HG03342 (cell line): ENCODE measurements at regions not wholly inside any gene's neighbourhood (a gene's known extent, or its start where the extent isn't known, plus 50 kb on each side); places are given as distances from the start of the nearest gene placed in this dataset.
"Not testable (repeated sequence)": the region's sequence is repeated elsewhere in the genome, so short reads cannot be mapped to it uniquely, and the experiment has no call there.

Experiments
- ATAC-seq: cut with Tn5 transposase; IDR thresholded peaks from one replicate; pipeline ENCODE4 v1.9.1; 2021; ENCODE audit warnings: mild to moderate bottlenecking, moderate library complexity; ENCODE audit not compliant: unreplicated experiment

GRCh38 chr9:30964332-30964731 is 1420.1 kb upstream of the ACO1 start:
- ATAC-seq = no peak

GRCh38 chr9:30967476-30967875 is 1417.0 kb upstream of the ACO1 start:
- no peak for ATAC-seq

- no peak for ATAC-seq
Measured at GRCh38 chr9:30970186-30970585, 1414.3 kb upstream of the ACO1 start.

- ATAC-seq = no peak
Measured at GRCh38 chr9:30970812-30971211, 1413.6 kb upstream of the ACO1 start.

GRCh38 chr9:30972654-30973053 is 1411.8 kb upstream of the ACO1 start:
- ATAC-seq = no peak

GRCh38 chr9:30977965-30978364 is 1406.5 kb upstream of the ACO1 start:
- no peak for ATAC-seq

GRCh38 chr9:30982301-30982700 is 1402.1 kb upstream of the ACO1 start:
- ATAC-seq = no peak

GRCh38 chr9:30995956-30996738 is 1388.3 kb upstream of the ACO1 start:
- ATAC-seq = no peak

- no peak for ATAC-seq
Measured at GRCh38 chr9:30996761-30997160, 1387.7 kb upstream of the ACO1 start.

GRCh38 chr9:30997291-30997690 is 1387.2 kb upstream of the ACO1 start:
- ATAC-seq = no peak

GRCh38 chr9:31005086-31005665 is 1379.3 kb upstream of the ACO1 start:
- ATAC-seq = no peak

- ATAC-seq = no peak
Measured at GRCh38 chr9:31013371-31013770, 1371.1 kb upstream of the ACO1 start.

GRCh38 chr9:31023847-31024246 is 1360.6 kb upstream of the ACO1 start:
- no peak for ATAC-seq

GRCh38 chr9:31027678-31028077 is 1356.8 kb upstream of the ACO1 start:
- ATAC-seq = no peak

- ATAC-seq = no peak
Measured at GRCh38 chr9:31028137-31028536, 1356.3 kb upstream of the ACO1 start.

- ATAC-seq = no peak
Measured at GRCh38 chr9:31030741-31031202, 1353.7 kb upstream of the ACO1 start.

- ATAC-seq = no peak
Measured at GRCh38 chr9:31032206-31032605, 1352.2 kb upstream of the ACO1 start.

- no peak for ATAC-seq
Measured at GRCh38 chr9:31034311-31034710, 1350.1 kb upstream of the ACO1 start.

- ATAC-seq = no peak
Measured at GRCh38 chr9:31040564-31040963, 1343.9 kb upstream of the ACO1 start.

GRCh38 chr9:31045810-31046209 is 1338.6 kb upstream of the ACO1 start:
- no peak for ATAC-seq

GRCh38 chr9:31061592-31061991 is 1322.9 kb upstream of the ACO1 start:
- ATAC-seq = not testable (repeated sequence)

- no peak for ATAC-seq
Measured at GRCh38 chr9:31065691-31066090, 1318.8 kb upstream of the ACO1 start.

GRCh38 chr9:31067418-31067817 is 1317.0 kb upstream of the ACO1 start:
- no peak for ATAC-seq
